ENCODE measurements at regions not wholly inside any gene's neighbourhood (a gene's known extent, or its start where the extent isn't known, plus 50 kb on each side); places are given as distances from the start of the nearest gene placed in this dataset.

DNA sequence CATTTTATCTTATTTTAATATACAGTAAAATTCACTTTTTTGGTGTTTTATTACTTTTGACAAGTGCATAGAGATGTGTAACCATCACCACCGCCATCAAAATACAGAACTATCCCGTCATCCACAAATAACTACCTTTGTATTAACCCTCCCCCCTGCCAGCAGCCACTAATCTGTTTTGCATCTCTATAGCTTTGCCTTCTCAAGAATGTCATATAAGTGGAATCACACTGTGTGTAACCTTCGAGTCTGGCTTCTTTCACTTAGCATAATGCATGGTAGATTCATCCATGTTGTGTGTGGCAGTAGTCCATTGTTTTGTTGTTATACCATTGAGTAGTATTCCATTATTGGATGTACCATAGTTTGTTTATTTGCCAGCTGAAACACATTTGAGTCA lies 98.8 kb downstream of the BOD1 start:
- TF ChIP-seq CTCF (IDR thresholded peaks at IDR 0.05; ENCODE audit: control insufficient read depth, insufficient read depth, low read depth, low read length, missing control alignments) = no peak
- H3K4me3 ChIP-seq (ENCODE audit: control insufficient read depth, low read depth, low read length) = no peak overlapping the region
- DNase-seq (ENCODE audit: low read depth) = no peak

DNA sequence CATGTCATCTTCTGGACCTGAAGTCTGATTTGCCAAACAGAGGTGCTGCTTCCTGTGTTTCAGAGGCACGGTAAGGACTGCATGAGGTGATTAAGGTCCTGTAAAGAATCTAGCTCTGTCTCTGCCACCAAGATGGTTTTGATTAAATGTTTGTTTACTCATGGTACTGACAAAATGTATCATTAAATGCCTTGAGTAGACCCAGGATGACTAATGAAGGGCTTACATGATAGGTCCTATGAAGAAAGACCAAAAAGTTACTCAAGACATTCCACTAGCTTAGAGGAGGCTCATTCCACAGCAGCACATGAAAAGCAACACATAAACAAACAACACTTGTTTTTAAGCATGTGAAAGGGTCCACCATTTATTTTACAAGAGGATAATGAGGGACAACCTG lies 100.9 kb downstream of the BOD1 start:
- H3K4me3 ChIP-seq (ENCODE audit: control insufficient read depth, low read depth, low read length) = no peak overlapping the region
- TF ChIP-seq CTCF (IDR thresholded peaks at IDR 0.05; ENCODE audit: control insufficient read depth, insufficient read depth, low read depth, low read length, missing control alignments) = no peak
- peak; percentile 95 for DNase-seq (ENCODE audit: low read depth)

DNA sequence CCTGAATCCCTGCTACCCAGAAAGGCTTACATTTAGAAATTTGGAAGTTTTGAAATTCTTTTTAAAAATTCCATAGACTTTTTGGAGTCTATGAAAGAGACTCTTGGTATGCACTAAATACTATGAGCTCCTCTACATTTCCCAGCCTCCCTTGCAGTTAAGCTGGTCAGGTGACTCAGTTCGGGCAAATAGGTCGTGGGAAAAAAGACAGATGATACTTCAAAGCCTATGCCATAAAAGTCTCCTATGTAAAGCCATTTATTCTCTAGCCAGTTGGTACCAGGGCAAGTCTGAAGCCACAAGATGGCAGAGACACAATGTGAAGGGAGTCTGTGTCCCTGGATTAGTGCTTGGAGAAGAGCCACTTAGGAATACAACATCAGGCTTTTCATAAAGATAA lies 101.8 kb downstream of the BOD1 start:
- no peak for DNase-seq (ENCODE audit: low read depth)
- no peak for TF ChIP-seq CTCF (IDR thresholded peaks at IDR 0.05; ENCODE audit: control insufficient read depth, insufficient read depth, low read depth, low read length, missing control alignments)
- H3K4me3 ChIP-seq (ENCODE audit: control insufficient read depth, low read depth, low read length) = no peak overlapping the region

DNA sequence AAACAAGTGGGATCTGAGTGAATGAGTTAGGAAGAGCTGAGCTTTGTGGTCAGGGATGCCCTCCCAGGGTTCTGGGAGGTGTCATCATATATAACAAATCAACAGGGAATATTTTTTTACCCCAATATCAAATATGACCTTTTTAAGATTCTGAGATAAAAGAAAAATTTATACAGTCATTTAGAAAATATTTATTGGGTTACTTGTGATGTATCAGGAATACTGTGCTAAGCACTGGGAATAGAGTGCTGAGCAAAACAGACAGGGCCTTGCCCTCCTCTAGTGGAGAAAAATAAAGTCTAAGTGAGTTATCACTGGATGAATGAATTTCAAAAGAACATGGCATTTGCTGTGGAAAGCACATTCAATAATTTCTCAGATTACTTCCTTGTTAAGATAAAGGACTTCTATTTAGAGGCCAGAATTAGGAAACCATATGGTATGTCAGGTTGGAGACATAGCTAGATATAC lies 102.9 kb downstream of the BOD1 start:
- no peak overlapping the region for H3K4me3 ChIP-seq (ENCODE audit: control insufficient read depth, low read depth, low read length)
- TF ChIP-seq CTCF (IDR thresholded peaks at IDR 0.05; ENCODE audit: control insufficient read depth, insufficient read depth, low read depth, low read length, missing control alignments) = peak; percentile 54
- DNase-seq (ENCODE audit: low read depth) = peak; percentile 71

DNA sequence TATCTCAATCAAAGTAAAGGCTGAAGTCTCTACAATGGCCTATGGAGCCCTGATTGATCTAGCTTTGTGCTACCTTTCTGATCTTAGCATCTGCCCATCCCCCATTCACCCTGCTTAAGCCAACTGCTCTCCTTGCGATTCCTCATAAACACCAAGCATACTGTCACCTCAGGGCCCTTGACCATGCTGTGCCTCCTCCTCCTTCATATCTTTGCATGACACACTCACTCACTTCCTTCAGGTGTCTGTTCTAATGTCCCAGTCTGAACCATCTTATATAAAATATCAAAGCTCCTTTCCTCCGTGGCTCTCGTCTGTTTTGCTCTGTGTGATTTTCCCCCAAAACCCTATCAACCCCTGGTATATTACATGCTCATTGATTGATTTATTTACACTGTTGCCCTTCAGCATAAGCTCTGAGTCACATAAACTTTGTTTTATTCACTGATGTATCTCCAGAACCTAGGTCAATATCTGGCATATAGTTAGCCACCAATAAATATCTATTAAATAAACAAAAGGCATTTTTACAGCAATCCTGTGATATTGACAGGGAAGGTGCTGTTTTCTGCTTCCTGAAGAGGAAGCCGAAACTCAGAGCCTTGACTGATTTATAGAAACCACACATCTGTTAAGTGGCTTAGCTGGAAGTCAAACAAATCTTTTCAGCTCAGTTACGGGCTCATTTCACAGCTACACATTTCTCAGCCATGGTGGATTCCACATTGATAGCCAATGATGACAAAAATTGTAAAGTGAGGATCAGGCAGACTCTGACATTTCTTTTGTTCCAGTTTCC lies 103.6 kb downstream of the BOD1 start:
- DNase-seq (ENCODE audit: low read depth) = no peak
- TF ChIP-seq CTCF (IDR thresholded peaks at IDR 0.05; ENCODE audit: control insufficient read depth, insufficient read depth, low read depth, low read length, missing control alignments) = no peak

GRCh38 chr5:173509060-173509459 lies 107.4 kb downstream of the BOD1 start:
- no peak for DNase-seq (ENCODE audit: low read depth)
- TF ChIP-seq CTCF (IDR thresholded peaks at IDR 0.05; ENCODE audit: control insufficient read depth, insufficient read depth, low read depth, low read length, missing control alignments) = no peak
- no peak overlapping the region for H3K4me3 ChIP-seq (ENCODE audit: control insufficient read depth, low read depth, low read length)

More for the DNA sequence above, 103.6 kb downstream of the BOD1 start:
- H3K4me3 ChIP-seq (ENCODE audit: control insufficient read depth, low read depth, low read length) = no peak overlapping the region
